Nephron (organoid): ENCODE measurements at regions not wholly inside any gene's neighbourhood (a gene's known extent, or its start where the extent isn't known, plus 50 kb on each side); places are given as distances from the start of the nearest gene placed in this dataset.

Experiments used
- H3K27ac Mint-ChIP-seq, 3 experiments: 2 replicates each; pipeline ENCODE4 v1.8.0; 2020; ENCODE audit warnings: mixed read lengths in 3 of 3, mild to moderate bottlenecking in 2 of 3, moderate library complexity in 1 of 3
- H3K27me3 Mint-ChIP-seq: 2 replicates; pipeline ENCODE4 v1.8.0; 2021; ENCODE audit warnings: low read depth, mild to moderate bottlenecking, moderate library complexity, mixed read lengths
- H3K36me3 Mint-ChIP-seq: 2 replicates; pipeline ENCODE4 v1.8.0; 2020; ENCODE audit warnings: low read depth, mixed read lengths
- H3K4me1 Mint-ChIP-seq: 2 replicates; pipeline ENCODE4 v1.8.0; 2020; ENCODE audit warnings: mixed read lengths
- H3K4me3 Mint-ChIP-seq, 3 experiments: 2 replicates each; pipeline ENCODE4 v1.8.0; 2020; ENCODE audit warnings: mild to moderate bottlenecking in 3 of 3, mixed read lengths in 3 of 3, moderate library complexity in 2 of 3
- H3K9me3 Mint-ChIP-seq: 2 replicates; pipeline ENCODE4 v1.8.0; 2020; ENCODE audit warnings: mixed read lengths
- TF ChIP-seq, protein P1 (sequence below), 3 experiments: fragments of 200-600 bp; sonication (generic); IDR thresholded peaks; one replicate each; pipeline ENCODE4 v1.5.0; 2021; ENCODE audit warnings: antibody characterized with exemption in 3 of 3; ENCODE audit not compliant: unreplicated experiment in 3 of 3

DNA sequence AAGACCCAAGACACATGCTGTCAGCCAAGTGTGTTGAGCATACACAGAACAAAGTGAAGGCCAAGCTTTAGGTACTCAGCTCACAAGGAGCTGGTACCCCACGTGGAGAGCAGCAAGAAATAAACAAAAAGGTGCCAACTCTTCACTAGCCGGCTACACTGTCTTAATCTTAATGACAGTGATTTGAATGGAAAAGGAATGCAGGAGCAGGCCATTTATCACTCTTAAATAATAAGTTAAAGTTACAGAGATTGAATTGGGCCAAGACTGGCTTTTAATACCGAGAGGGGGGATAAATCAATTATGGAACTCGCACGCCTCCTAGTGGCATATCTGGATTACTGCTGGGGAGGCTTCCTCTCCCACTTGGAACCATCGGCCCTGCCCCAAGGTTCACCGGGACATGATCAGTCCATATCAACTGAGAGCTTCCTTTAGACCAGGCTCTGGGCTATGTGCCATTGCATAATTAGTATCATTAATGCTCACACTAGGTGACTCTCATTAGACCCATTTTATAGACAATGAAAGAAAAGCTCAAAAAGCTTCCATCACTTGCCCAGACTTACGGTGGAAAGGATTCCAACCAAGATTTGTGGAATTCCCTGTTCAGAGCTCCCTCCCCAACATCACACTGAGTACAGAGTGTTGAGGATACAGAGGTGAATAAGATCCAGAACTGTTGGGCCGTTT, 94.0 kb downstream of the ACTL7B start:
- Mint-ChIP-seq H3K4me3 (no peak overlapping the region), H3K27ac (no peak overlapping the region), H3K36me3 (no peaks in the 10 kb centered on the region), H3K27me3 (peaks cover 19% of the 10 kb centered on the region), H3K4me1 (peaks cover 8% of the 10 kb centered on the region), H3K9me3 (no peaks in the 10 kb centered on the region)
- TF ChIP-seq, protein P1, sequence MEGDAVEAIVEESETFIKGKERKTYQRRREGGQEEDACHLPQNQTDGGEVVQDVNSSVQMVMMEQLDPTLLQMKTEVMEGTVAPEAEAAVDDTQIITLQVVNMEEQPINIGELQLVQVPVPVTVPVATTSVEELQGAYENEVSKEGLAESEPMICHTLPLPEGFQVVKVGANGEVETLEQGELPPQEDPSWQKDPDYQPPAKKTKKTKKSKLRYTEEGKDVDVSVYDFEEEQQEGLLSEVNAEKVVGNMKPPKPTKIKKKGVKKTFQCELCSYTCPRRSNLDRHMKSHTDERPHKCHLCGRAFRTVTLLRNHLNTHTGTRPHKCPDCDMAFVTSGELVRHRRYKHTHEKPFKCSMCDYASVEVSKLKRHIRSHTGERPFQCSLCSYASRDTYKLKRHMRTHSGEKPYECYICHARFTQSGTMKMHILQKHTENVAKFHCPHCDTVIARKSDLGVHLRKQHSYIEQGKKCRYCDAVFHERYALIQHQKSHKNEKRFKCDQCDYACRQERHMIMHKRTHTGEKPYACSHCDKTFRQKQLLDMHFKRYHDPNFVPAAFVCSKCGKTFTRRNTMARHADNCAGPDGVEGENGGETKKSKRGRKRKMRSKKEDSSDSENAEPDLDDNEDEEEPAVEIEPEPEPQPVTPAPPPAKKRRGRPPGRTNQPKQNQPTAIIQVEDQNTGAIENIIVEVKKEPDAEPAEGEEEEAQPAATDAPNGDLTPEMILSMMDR (IDR thresholded peaks at IDR 0.05; ENCODE audit: unreplicated experiment in 3 of 3), result peak; percentile 73 to 83 (median 83)

- Mint-ChIP-seq H3K36me3 (no peaks in the 10 kb centered on the region), H3K27me3 (peaks cover 20% of the 10 kb centered on the region), H3K27ac (no peak overlapping the region), H3K4me3 (no peak overlapping the region), H3K9me3 (no peaks in the 10 kb centered on the region), H3K4me1 (peaks cover 8% of the 10 kb centered on the region)
- TF ChIP-seq, protein P1 (IDR thresholded peaks at IDR 0.05; ENCODE audit: unreplicated experiment in 3 of 3), result no peak
These were observed 94.9 kb downstream of the ACTL7B start for GRCh38 chr9:108760841-108761240.

- Mint-ChIP-seq H3K36me3 (no peaks in the 10 kb centered on the region), H3K27ac (no peak overlapping the region), H3K4me3 (no peak overlapping the region), H3K9me3 (no peaks in the 10 kb centered on the region), H3K27me3 (peaks cover 20% of the 10 kb centered on the region), H3K4me1 (peaks cover 8% of the 10 kb centered on the region)
- TF ChIP-seq, protein P1 (IDR thresholded peaks at IDR 0.05; ENCODE audit: unreplicated experiment in 3 of 3), result no peak
These were observed 96.0 kb downstream of the ACTL7B start for GRCh38 chr9:108759835-108760234.

DNA sequence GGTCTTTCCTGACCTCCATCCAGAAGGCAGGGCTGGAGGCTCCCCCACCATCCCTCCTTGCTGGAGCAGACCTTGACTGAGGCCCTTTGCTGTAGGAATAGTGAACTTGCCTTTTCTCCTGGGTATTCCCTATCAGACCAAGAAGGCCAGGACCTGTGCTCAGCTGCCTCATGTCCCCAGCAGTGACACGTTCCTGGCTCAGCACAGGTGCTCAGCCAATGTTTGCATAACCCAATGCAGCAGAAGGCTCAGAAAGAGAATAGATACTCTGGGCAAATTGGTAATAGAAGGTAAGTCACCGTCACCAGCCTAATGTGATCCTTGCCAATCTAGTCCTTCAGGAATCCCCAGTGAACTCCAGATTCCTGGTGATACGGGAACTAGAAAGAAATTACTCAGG, 96.4 kb downstream of the ACTL7B start:
- no peaks in the 10 kb centered on the region for H3K9me3 Mint-ChIP-seq
- H3K27ac Mint-ChIP-seq, result no peak overlapping the region
- TF ChIP-seq, protein P1 (IDR thresholded peaks at IDR 0.05; ENCODE audit: unreplicated experiment in 3 of 3), result no peak
- peaks cover 20% of the 10 kb centered on the region for H3K27me3 Mint-ChIP-seq
- no peaks in the 10 kb centered on the region for H3K36me3 Mint-ChIP-seq
- peaks cover 8% of the 10 kb centered on the region for H3K4me1 Mint-ChIP-seq
- no peak overlapping the region for H3K4me3 Mint-ChIP-seq

DNA sequence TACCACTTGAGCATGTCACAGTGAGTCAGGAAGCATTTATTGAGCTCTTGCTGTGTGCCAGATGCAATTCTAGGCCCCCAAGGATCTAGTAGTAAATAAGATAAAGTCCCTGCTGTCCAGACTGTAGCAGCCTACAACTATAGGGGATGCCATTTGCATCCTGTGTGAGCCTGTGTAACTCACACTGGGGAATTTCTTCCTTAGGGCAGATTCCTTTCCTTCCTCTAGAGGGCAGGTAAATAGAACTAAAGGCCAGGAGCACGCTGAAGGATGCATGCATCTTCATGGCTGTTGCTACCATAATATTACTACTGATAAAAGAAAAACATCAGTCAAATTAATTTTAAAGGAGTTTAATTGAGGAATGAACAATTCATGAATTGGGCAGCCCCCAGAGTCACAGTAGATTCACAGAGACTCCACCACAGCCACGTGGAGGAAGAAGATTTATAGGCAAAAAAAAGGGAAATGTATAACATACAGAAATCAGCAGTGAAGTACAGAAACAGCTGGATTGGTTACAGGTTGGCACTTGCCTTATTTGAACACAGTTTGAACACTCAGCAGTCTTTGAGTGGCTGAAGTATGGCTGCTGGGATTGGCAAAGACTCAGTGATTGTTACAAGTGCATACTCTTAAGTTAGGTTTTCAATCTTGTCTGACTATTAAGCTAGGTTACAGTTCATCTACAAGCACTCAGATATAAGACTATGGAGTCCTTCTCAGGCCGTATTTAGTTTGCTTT, 98.9 kb downstream of the ACTL7B start:
- no peak overlapping the region for H3K27ac Mint-ChIP-seq
- peaks cover 26% of the 10 kb centered on the region for H3K27me3 Mint-ChIP-seq
- H3K36me3 Mint-ChIP-seq, result no peaks in the 10 kb centered on the region
- no peak overlapping the region for H3K4me3 Mint-ChIP-seq
- TF ChIP-seq, protein P1 (IDR thresholded peaks at IDR 0.05; ENCODE audit: unreplicated experiment in 3 of 3), result no peak
- H3K4me1 Mint-ChIP-seq, result peaks cover 7% of the 10 kb centered on the region
- H3K9me3 Mint-ChIP-seq, result peaks cover 4% of the 10 kb centered on the region
